Hematopoietic multipotent progenitor cell treated with erythropoietin and hydrocortisone succinate and interleukin-3 and kit ligand, for 4 days (in vitro differentiated cells): ENCODE measurements at regions not wholly inside any gene's neighbourhood (a gene's known extent, or its start where the extent isn't known, plus 50 kb on each side); places are given as distances from the start of the nearest gene placed in this dataset.

Experiments
- DNase-seq: peaks from one replicate; pipeline ENCODE4 v3.0.0-alpha.2; 2015

GRCh38 chr4:174120446-174121295 lies 162.8 kb downstream of the FBXO8 start:
- DNase-seq: peak; percentile 71

GRCh38 chr4:174119830-174120229 lies 163.6 kb downstream of the FBXO8 start:
- DNase-seq: no peak

DNA sequence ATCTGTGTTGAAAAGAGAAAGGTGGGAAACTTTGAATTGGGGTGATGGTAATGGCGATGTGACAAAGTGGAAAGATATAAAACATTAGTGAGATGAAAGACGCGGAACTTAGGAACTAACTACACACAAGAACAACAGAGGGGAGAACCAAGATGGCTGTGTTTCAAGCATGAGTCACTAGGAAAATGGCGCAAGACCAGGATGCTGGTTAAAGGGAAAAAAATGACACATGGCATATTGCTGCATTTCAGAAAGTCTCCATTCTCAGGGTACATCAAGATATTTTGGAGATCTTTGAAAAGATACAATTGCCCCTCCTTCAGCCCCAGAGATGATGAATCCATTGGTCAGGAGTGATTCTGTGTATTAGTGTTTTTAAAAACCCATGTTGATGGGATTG lies 164.4 kb downstream of the FBXO8 start:
- DNase-seq: no peak

GRCh38 chr4:174118171-174118570 lies 165.3 kb downstream of the FBXO8 start:
- DNase-seq: no peak

- no peak for DNase-seq
These were observed 166.0 kb downstream of the FBXO8 start for GRCh38 chr4:174117445-174117844.

- no peak for DNase-seq
These were observed 167.4 kb downstream of the FBXO8 start for GRCh38 chr4:174116021-174116420.

GRCh38 chr4:174111422-174111821 lies 172.0 kb downstream of the FBXO8 start:
- DNase-seq: no peak

DNA sequence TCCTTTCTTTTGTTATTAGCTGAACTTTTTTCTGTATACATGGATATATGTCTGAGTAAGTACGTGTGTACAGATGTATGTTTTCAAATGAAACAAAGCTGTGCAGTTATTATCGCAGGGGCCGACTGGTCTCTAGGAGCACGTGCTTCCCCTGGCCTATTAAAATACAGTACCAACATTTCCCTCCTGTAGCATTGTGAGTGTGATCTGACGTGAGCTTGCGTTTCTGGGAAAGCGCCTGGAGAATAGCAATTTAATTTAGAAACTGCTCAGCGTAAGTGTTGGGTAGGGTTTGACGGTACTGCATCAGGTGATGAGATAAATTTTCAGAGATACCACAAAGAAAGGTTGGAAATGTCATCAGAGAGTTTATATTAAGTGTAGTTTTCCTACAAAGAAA lies 173.3 kb downstream of the FBXO8 start:
- DNase-seq: no peak

GRCh38 chr4:174107746-174108354 lies 175.6 kb downstream of the FBXO8 start:
- DNase-seq: peak; percentile 90

DNA sequence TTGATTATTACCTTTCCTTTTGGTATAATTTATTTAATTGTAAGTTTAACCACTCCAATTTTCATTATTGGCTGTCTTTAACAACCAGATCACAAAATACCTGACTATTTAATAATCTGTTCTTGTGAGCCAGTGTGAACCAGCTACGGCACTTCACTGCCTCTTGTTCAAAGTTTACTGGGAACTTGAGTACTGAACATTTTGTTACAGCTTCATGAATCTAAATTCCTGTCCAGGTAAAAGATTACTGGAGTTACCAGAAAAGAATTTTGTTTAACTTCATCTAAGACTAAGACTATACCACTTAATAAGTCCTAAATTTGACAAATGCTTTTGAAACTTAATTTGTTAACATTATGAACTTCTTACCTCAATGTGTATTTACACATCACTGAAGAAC lies 178.3 kb downstream of the FBXO8 start:
- no peak for DNase-seq

GRCh38 chr4:174100910-174101309 lies 182.6 kb downstream of the FBXO8 start:
- DNase-seq: no peak

DNA sequence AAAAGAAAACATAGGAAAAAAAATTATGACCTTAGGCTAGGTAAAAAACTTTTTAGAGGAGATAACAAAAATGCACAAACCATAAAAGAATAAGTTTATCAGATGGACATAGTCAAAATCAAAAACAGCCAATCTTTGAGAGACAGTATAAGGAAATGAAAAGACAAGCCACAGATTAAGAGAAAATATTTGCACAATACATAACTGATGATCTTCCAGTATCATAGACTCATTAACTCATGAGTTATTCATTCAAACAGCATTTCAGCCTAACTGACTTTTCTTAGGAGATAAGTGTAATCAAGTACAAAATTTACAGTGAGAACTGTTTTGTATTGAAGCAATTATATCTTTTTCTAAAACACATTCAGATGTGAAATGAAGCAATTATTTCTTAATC lies 183.8 kb downstream of the FBXO8 start:
- no peak for DNase-seq

DNA sequence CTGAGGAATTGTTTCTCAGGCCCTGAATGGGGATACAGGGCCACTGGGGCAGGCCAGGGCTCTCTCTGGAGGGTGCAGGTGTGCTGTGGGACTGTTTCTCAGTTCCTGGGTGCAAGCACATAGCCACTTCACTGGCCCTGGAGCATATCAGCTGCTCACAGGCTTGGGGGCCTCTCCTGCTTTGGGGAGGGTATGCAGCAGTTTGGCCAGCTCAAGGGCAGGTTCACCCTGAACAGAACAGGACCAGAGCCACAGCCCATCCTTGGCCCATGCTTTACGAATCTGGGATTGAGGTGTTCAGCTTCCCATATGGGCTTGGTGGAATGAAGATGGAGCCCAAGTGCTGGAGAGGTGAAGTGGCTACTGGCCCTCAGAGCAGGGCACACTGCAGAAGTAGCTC lies 186.5 kb downstream of the FBXO8 start:
- no peak for DNase-seq

GRCh38 chr4:174096456-174096855 lies 187.0 kb downstream of the FBXO8 start:
- DNase-seq: no peak

- no peak for DNase-seq
These were observed 192.3 kb downstream of the FBXO8 start for GRCh38 chr4:174091130-174091529.

DNA sequence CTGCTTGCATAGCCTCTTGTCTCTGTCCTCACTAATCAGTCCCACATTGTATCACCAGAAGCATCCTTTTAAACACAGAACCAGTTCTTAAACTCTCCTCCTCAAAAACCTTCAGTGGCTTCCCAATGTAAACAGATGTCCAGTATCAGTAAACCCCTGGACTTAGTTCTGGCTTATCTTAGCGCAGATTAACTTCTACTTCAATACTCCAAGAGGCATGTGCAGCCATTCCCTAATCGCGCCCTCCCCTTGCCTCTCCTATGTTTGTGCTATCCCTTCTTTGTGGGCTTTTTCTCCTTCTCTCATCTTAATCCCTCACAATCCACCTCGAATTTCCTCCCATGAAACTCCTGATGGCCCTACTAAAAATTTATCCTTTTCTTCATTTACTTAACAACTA lies 193.8 kb downstream of the FBXO8 start:
- DNase-seq: no peak

GRCh38 chr4:174088795-174089194 lies 194.7 kb downstream of the FBXO8 start:
- DNase-seq: no peak

DNA sequence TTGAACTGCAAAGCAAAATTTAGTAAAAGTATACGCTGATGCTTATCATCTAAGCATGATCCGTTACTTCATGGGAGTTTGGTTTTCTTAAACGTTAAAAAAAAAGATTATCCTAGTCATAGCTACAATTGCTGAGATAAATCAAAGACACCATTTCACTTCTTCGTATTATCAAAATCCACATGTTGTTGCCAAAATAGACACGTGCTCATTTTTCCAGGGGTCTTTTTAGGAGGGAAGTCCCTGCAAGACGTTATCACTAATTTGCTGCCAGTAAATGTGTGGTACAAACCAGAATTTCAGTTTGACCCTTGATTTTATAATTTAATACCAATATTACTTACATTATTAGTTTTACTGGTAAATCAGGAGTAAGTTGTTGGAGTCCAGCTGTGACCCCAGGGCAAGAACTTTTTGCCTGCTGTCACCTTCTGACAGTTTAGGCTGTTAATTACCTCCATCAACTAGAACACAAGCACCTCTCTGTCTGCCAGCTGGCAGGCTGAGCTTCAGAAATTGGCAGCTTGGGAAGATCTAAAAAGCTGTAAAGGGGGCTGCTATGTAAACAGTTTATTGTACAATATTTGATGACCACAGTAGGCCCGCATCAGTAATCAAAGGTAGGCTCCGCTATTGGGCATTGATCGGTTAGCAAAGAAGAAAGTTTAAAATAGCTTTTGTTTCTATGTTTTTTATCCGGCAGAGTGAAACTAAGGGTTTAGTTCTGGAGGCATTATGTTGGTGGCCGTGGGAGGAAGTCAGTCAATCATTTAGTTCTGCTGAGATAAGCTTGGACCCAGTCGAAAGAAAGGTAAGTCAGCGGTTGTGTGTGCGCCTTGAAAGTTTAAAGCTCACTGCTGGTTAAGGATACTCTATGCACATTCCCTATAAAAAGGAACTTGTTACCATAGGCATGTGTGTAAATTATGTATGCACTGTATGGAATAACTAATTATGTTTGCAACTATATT lies 196.4 kb downstream of the FBXO8 start:
- DNase-seq: peak; percentile 34

- no peak for DNase-seq
These were observed 198.5 kb downstream of the FBXO8 start for GRCh38 chr4:174084981-174085380.

- DNase-seq: no peak
These were observed 198.9 kb downstream of the FBXO8 start for GRCh38 chr4:174084542-174084941.

DNA sequence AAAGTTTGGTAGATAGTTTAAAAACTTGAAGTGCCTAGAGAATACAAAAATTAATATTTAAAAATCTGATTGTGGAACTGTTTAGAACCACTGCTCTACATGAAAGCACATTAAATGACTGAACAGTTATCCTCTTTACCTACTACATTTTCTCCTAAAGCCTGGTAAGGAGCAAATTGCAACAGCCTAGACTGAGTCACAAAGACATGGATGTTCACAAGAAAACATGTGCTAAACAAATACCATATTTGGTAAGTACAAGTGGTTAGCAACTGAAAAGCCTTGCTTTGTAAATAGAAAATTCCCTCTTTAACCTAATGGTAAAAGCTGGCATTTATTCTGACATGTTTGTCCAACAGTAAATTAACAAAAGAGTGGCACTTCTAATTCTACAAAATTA lies 203.1 kb downstream of the FBXO8 start:
- DNase-seq: no peak

DNA sequence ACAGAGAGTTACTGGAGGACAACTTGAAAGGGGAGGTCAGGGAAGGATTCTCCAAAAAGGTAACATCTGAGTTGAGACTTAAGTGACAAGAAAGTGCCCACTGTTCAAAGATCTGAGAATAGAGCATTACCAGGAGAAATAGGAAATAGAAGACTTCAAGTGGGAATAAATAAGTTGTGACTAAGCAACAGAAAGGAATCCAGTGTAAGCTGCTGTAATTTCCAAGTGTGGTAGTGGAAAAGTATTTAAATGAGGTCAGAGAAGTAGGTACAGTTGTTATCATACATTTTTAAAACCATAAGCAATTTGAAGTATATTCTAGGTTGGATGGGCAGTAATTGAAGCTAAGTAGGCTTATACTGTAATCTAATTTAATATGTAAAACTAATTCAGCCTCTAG lies 211.9 kb downstream of the FBXO8 start:
- DNase-seq: no peak

DNA sequence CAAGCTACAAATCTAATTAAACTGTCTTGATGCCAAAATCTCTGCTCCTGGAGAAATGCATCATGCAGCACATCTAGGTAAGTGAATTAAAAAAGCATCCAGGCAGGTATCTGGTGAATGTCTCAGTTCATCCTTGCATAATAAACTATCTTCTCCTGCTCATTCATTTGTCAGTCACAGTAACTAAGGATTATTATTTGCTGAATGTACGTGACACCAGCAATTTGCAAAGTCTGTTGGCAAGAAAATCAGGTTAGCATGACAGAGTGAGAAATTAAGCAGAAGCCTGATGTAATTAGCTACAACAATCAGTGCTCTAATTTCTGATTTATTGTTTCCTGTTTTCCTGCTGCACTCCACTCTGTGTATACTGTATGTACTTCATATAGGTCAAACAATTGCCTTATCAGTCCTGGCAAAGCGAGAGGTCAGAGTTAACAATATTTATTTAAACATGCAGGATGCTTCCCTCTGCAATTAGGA lies 213.6 kb downstream of the FBXO8 start:
- no peak for DNase-seq
